CD4-positive, alpha-beta T cell (primary cell): ENCODE measurements at regions not wholly inside any gene's neighbourhood (a gene's known extent, or its start where the extent isn't known, plus 50 kb on each side); places are given as distances from the start of the nearest gene placed in this dataset.

Experiments
- ATAC-seq: fragments of 200-7000 bp; cut with Tn5 transposase; one replicate; pipeline ENCODE4 v1.10.0; 2022; ENCODE audit warnings: mild to moderate bottlenecking; ENCODE audit not compliant: poor library complexity
- CTCF ChIA-PET: fragments of 350-600 bp; sonication (Branson Sonifier 250); formaldehyde crosslinking; loops from one replicate; lab custom pipeline; 2021; ENCODE audit warnings: antibody characterized with exemption, inconsistent platforms; lab: Charles Lee
- POLR2A ChIA-PET: fragments of 350-600 bp; sonication (Branson Sonifier 250); formaldehyde crosslinking; loops from one replicate; lab custom pipeline; 2021; ENCODE audit warnings: antibody characterized with exemption, inconsistent platforms; lab: Charles Lee
- DNase-seq, 14 experiments: peaks; one replicate each; pipeline ENCODE4 v3.0.0-alpha.2; 2013 to 2020; ENCODE audit warnings: mixed read lengths in 2 of 14
- H3K27ac ChIP-seq, 2 donors: one replicate each; pipeline versions ENCODE4 v1.5.1 to v1.7.0; 2013; ENCODE audit warnings: low read length in 2 of 2, low read depth in 1 of 2, mild to moderate bottlenecking in 1 of 2
- H3K27me3 ChIP-seq, 2 experiments: 1 replicate in 1 of 2; 2 replicates in 1 of 2; pipeline versions ENCODE4 v1.6.1 to v1.7.0; 2013; ENCODE audit warnings: low read length in 2 of 2, control low read depth in 1 of 2, mild to moderate bottlenecking in 1 of 2, moderate library complexity in 1 of 2; ENCODE audit not compliant: insufficient read depth in 2 of 2, control insufficient read depth in 1 of 2
- H3K36me3 ChIP-seq: one replicate; pipeline ENCODE4 v1.6.1; 2013; ENCODE audit warnings: low read length, control low read depth; ENCODE audit not compliant: insufficient read depth
- H3K4me1 ChIP-seq: one replicate; pipeline ENCODE4 v1.6.1; 2013; ENCODE audit warnings: low read length, control low read depth; ENCODE audit not compliant: insufficient read depth
- H3K4me3 ChIP-seq: one replicate; pipeline ENCODE4 v1.5.1; 2013; ENCODE audit warnings: mild to moderate bottlenecking, low read length, moderate library complexity
- H3K9me3 ChIP-seq, 2 experiments: 1 replicate in 1 of 2; 2 replicates in 1 of 2; pipeline versions ENCODE4 v1.6.1 to v1.7.0; 2013; ENCODE audit warnings: low read length in 2 of 2, mild to moderate bottlenecking in 2 of 2, control low read depth in 1 of 2, moderate library complexity in 1 of 2; ENCODE audit not compliant: control insufficient read depth in 1 of 2, insufficient read depth in 1 of 2
- H3K27ac Mint-ChIP-seq: one replicate; pipeline ENCODE4 v1.8.0; 2020; ENCODE audit warnings: mixed read lengths
- H3K27me3 Mint-ChIP-seq: one replicate; pipeline ENCODE4 v1.8.0; 2021; ENCODE audit warnings: mixed read lengths
- H3K36me3 Mint-ChIP-seq: one replicate; pipeline ENCODE4 v1.8.0; 2021; ENCODE audit warnings: low read depth, mixed read lengths
- H3K4me1 Mint-ChIP-seq: one replicate; pipeline ENCODE4 v1.8.0; 2021; ENCODE audit warnings: low read depth, mixed read lengths
- H3K4me3 Mint-ChIP-seq: one replicate; pipeline ENCODE4 v1.8.0; 2020; ENCODE audit warnings: mild to moderate bottlenecking, mixed read lengths
- H3K9me3 Mint-ChIP-seq: one replicate; pipeline ENCODE4 v1.8.0; 2020; ENCODE audit warnings: mixed read lengths
- CTCF ChIP-seq: fragments of 200-600 bp; IDR thresholded peaks from one replicate; pipeline ENCODE4 v1.8.0; 2022; ENCODE audit warnings: antibody characterized with exemption, mild to moderate bottlenecking
- intact Hi-C, 2 experiments: fragments of 100-400 bp; cut with DNase I in 1 of 2; cut with micrococcal nuclease in 1 of 2; formaldehyde crosslinking; loops; one replicate each; pipeline versions ENCODE4 v1.15.1 to v1.9.0; 2023 to 2025; cut with DNase I, micrococcal nuclease

- DNase-seq: no peak
- POLR2A ChIA-PET: no interaction called here
- ATAC-seq: no peak
- Mint-ChIP-seq H3K4me1 (no peaks in the 10 kb centered on the region), H3K36me3 (no peaks in the 10 kb centered on the region), H3K4me3 (no peak overlapping the region), H3K27ac (no peak overlapping the region), H3K9me3 (peaks cover 4% of the 10 kb centered on the region), H3K27me3 (no peaks in the 10 kb centered on the region)
- H3K9me3 ChIP-seq: no peaks in the 10 kb centered on the region
- H3K4me3 ChIP-seq: no peak overlapping the region
- H3K27ac ChIP-seq: no peak overlapping the region
- no peaks in the 10 kb centered on the region for H3K27me3 ChIP-seq
- H3K36me3 ChIP-seq: no peaks in the 10 kb centered on the region
- CTCF ChIA-PET: no interaction called here
- H3K4me1 ChIP-seq: no peaks in the 10 kb centered on the region
- intact Hi-C loops: no loop called here
- no peak for TF ChIP-seq CTCF
These were observed 72.6 kb upstream of the ARHGAP24 start for GRCh38 chr4:85402371-85402770.

- Histone ChIP-seq H3K27me3 (no peaks in the 10 kb centered on the region), H3K9me3 (no peaks in the 10 kb centered on the region), H3K36me3 (no peaks in the 10 kb centered on the region), H3K4me1 (no peaks in the 10 kb centered on the region), H3K4me3 (no peak overlapping the region), H3K27ac (no peak overlapping the region)
- Mint-ChIP-seq H3K4me3 (no peak overlapping the region), H3K9me3 (no peaks in the 10 kb centered on the region), H3K36me3 (no peaks in the 10 kb centered on the region), H3K27ac (no peak overlapping the region), H3K4me1 (no peaks in the 10 kb centered on the region), H3K27me3 (no peaks in the 10 kb centered on the region)
- CTCF ChIA-PET: no interaction called here
- POLR2A ChIA-PET: no interaction called here
- DNase-seq: no peak
- intact Hi-C loops: no loop called here
- no peak for ATAC-seq
- TF ChIP-seq CTCF: no peak
These were observed 68.8 kb upstream of the ARHGAP24 start for GRCh38 chr4:85406185-85406584.

- H3K27me3 ChIP-seq: no peaks in the 10 kb centered on the region
- no peak for DNase-seq
- H3K4me1 ChIP-seq: no peaks in the 10 kb centered on the region
- H3K36me3 ChIP-seq: no peaks in the 10 kb centered on the region
- no peak overlapping the region for H3K4me3 Mint-ChIP-seq
- H3K27ac ChIP-seq: no peak overlapping the region
- TF ChIP-seq CTCF: no peak
- intact Hi-C loops: no loop called here
- H3K36me3 Mint-ChIP-seq: no peaks in the 10 kb centered on the region
- H3K4me3 ChIP-seq: no peak overlapping the region
- H3K9me3 Mint-ChIP-seq: no peaks in the 10 kb centered on the region
- no peaks in the 10 kb centered on the region for H3K4me1 Mint-ChIP-seq
- ChIA-PET POLR2A (no interaction called here), CTCF (no interaction called here)
- no peak for ATAC-seq
- H3K9me3 ChIP-seq: peaks cover 0 to 2% of the 10 kb centered on the region in 2 experiments
- no peaks in the 10 kb centered on the region for H3K27me3 Mint-ChIP-seq
- no peak overlapping the region for H3K27ac Mint-ChIP-seq
These were observed 67.4 kb upstream of the ARHGAP24 start for GRCh38 chr4:85407546-85407945.
